UCSD-AML1 (cell line): ENCODE measurements at regions not wholly inside any gene's neighbourhood (a gene's known extent, or its start where the extent isn't known, plus 50 kb on each side); places are given as distances from the start of the nearest gene placed in this dataset.
A peak's percentile ranks its signal among the peaks of the same experiment; 100 is the strongest.
"Not testable (repeated sequence)": the region's sequence is repeated elsewhere in the genome, so short reads cannot be mapped to it uniquely, and the experiment has no call there.

Experiments
- DNase-seq: peaks from one replicate; lab custom pipeline; 2025; ENCODE audit not compliant: unreplicated experiment; lab: John Stamatoyannopoulos, UW

DNA sequence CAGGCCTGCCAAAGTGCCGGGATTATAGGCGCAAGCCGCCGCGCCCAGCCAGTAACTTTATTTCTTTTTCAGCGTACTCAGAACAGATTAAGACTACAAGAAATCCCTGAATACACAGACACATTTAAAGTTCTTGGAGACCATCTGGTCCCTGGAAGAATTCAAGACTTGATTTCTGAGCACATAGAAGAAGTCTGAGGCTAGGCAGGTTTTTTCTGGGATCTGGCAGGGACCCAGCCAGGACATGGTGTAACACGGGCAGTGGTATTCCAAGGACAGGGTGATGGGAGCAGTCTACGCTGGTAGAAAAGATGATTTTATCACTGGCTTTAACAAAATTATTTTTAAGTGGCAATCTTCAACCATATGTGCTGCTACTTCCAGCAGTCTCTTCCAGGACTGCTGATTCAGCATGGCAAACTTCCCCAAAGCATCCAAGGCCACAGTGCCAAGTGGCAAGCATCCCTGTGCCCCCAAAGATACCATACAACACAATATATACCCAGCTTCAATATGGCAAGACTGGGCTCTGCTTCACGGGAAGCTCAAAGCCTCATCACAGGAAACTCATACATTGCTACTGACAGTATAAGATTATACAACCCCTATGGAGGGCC, 105.2 kb upstream of the OR5AK2 start:
- no peak for DNase-seq

DNA sequence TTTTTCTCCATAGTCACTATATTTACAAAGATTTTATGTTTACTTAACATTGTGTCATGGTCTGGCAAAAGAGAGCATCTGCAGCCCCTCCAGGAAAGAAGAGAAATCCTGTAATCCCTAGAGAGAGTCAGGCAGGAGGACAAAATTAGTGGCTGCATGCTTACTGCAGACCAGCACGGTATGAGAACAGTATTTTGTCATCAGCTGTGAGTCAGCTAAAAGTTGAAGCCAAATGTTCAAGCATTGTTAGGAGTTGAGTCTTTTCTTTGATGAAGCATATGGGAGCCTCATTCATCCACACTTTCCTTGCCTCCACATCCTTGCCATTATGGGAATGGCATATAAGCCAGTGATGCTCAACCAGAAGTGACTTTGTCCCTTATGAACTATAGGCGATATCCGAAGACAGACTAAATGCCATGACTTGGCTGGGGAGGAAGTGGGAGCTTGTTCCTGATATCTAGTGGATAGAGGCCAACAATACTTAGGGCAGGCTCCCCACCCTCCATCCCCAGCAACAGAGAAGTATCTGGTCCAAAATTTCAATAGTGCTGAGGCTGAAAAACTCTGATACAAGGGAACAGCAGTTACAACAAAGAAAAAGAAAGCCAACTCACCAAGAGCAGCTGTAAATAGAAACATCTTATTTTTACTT, 112.0 kb upstream of the OR5AK2 start:
- no peak for DNase-seq

DNA sequence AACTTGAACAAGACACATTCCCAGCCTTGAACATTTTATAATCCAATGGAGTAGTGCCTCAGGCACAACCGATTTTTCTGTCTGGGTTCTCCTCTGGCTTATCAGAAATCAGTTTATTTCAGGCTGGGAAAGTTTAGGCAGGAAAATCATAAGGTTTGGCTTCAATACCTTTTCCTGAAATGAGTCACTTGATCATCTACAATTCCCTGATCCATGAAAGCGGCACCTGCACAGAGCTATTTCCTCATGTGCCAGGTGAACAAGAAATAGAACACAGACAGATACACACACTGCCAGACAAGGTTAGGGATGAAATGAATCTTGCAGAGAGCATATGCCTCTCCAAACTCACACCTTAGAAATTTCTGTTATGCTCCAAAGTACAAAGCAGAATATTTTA, 106.7 kb upstream of the OR9G4 start:
- no peak for DNase-seq

DNA sequence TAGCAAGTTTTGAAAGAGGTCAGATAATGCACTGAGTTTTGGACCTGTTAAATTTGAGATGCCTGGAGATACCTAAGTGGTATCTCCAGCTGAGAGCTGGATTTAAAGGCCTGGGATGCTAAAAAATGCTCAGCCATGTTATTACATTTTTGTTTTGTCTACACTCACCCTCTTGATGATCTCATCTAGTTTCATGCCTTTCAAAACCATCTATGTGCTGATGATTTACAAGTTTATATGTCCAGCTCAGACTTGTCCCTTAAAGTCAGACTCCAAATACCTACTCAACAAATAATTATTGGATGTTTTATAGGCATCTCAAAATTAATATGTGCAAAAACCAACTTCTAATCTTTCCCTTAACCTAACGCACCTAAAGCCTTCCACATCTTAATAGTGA, 103.6 kb upstream of the OR9G4 start:
- DNase-seq = no peak

DNA sequence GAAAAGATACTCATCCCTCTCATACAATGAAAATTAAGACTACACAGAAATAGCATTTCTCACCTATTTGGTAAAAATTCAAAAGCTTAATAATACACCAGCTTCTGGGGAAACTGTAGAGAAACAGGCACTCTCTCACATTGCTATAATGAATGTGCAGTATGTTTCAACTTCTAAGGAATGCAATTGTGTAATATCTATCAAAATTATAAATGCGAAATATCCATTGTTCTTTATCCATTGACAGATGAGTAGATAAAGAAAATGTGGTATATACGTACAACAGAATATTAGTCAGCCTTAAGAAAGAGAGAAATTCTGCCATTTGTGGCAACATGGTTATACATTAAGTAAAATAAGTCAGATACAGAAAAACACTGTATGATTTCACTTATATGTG, 101.4 kb upstream of the OR9G4 start:
- no peak for DNase-seq

DNA sequence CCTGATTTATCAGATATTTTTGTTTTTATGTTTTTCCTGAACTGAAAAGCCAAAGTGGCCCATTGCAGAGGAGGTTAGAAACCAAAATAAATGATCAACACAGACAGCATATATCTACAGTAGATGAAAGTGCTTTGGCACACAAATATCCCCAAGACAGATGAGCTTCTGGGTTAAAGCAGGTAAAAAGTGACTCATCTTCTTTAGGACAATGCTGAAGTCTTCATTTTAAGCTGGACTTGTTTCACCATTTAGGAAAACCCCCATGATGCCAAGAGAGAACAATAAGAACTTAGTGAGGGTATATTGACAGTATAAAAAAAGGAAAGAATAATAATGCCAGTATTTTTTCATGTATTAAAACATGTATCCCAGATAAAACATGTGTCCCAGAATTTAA, 100.8 kb upstream of the OR9G4 start:
- DNase-seq = no peak

DNA sequence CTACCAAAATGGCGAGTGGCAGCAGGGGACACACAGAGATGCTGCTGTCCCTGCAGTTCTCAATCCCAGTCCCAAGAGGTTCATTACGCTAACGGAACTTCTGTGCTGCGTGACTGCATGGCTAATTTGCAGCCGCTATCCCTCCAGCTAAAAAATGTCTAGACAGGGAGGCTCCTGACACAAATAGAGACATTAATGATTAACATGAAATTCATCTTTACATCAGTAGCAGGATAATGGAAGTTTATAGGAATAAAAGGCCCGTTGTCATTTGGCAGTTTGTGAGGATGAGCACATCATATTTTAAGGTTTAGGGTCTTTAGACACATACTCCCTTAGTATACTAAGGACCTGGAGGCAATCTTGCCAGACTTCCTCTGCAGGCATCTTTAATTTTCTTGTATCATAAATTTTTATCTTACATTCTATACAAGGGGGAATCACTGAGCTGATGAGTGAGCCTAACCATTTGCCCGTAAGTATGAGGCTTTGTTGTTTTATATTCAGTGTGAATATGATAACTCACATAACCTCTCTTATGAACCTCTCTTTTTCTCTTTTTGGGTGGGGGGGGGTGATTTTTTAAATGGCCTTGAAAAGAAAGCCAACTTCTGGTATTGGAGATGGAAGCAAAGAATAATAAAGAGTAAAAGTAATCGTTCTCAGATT, 99.8 kb upstream of the OR9G4 start:
- no peak for DNase-seq

DNA sequence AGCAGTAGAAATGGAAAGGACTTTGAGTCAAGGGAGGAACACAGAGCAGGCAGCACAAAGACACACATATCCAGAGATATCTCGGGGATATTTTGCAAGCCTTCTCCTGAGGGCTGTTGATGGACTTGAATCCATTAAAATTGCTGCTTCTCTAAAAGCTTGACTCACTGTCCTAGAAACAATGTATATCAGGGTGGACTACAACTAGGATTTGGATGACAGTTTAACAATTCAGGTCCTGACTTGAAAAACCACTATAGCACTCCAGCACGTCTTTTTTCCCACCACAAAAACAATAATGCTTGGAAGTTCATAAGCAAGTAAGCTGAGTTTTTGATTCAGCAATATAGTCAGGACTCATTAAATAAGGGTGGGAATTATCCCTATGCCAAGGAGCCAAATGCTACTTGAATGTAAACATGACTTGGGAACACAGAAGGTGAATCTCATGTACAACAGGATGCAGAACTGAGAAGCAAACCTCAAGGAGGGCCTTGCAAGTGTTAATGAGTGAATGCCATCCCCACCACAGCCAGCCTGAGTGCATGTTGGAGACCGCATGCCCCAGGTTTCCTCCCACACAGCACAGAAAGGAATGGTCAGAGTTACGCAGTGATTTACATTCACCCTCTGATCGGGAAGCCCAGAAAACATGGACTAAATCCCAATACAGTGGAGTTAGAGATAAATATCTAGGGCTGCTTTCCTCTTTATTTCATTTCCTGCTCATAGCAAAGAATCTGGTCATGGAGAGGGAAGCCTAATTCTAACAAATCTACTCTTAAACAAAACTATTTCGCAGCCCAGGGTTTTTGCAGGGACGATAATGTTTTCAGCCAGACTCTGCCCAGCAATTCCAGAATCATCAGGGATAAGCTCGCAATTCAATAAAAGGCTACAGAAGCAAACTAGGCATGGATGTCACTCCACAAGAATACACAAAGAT, 98.4 kb upstream of the OR9G4 start:
- DNase-seq = no peak

DNA sequence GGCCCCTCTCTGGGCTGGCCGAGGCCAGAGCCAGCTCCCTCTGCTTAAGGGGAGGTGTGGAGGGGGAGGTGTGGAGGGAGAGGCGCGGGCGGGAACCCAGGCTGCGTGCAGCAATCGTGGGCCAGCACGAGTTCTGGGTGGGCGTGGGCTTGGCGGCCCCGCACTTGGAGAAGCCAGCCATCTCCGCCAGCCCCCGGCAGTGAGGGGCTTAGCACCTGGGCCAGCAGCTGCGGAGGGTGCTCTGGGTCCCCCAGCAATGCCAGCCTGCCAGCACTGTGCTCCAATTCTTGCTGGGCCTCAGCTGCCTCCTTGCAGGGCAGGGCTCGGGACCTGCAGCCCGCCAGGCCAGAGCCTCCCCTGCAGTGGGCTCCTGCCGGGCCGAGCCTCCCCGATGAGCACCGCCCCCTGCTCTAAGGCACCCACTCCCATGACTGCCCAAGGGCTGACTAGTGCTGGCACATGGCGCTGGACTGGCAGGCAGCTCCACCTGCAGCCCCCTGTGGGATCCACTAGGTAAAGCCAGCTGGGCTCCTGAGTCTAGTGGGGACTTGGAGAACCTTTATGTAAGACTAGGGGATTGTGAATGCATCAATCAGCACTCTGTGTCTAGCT, 96.7 kb upstream of the OR9G4 start:
- no peak for DNase-seq

DNA sequence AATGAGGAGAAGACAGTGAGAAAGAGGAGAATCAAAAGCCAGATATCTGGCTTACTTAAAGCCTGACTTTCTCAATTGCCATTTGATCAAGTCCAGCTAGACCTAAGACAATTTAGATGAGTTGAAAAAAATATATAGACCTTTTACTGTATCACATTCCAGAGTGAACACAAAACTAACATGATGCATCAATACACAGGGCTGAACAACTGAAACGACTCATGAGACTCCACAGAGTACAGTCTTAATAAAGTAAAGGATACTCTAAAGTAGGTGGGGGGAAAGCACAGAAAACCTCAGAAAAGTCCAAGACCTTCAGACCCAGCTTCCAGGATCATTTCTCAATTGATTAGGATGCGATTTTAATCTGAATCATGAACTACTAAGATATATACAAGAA, 95.3 kb upstream of the OR9G4 start:
- no peak for DNase-seq

DNA sequence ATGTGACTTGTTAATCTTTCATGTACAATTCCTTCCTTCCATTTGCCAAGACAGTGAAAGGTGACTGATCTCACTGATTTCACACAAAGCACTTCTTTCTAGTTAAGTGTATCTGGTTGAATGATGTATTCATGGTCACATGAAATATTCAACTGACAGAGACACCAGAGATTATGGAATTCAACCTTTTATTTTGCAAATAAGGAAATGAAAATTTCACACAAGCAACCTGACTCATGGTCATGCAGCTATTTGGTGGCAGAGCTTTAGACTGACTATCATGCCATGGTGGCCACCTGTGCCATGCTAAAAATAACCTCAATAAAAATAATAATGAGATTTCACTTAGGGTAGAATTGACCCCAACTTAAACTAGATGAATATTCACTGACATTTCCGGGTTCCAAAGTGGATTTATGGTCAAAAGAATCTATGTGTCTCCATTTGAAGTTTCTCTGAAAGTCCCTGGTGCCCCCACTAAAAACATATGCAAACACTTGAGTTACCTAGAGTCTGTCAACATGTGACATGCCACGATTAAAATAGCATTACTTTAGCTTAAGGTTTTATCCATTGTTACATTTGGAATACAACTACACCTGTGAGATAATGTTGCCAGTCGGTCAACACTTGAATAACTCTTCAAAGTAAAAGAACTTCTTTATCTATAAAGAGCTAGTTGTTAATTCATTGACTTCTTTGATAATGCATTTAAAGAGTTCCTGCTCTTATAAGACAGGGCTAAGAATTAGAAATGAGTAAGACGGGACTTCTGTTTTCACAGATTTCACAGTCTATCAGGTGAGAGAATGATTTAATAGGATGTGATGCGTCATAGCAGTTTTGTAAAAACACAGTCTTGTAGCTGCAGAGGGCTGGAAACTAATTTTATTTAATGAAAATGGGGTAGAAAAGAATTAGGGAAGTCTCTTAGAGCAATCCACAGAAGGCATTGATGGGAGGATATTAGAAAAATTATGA, 94.6 kb upstream of the OR9G4 start:
- no peak for DNase-seq

DNA sequence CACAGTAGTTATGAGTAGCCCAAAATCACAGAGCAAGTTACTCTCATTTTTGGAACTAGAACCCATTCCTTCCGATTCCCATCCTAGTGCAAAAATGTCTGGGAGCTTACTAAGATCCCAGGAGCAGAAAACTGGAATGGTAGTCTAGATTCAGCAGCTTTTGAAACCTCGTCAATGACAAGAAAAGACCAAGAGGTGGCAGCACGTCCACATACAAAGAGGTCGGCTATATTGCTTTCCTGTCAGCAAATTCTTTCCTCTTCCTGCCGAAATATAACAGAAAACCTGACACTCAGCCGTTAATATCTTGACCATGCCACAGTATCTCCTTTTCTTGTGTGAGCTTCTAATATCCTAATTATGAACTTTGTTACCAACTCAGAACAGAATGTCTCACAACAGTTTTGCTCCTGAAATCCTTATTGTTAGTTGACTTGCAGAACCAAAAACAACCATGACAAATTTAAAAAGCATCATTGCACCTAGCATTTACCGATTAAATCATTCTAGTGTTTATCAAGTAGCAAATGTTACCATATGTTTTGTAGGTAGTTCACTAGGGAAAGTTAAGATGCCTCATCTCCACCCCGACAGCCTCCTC, 92.8 kb upstream of the OR9G4 start:
- DNase-seq = peak; percentile 9

DNA sequence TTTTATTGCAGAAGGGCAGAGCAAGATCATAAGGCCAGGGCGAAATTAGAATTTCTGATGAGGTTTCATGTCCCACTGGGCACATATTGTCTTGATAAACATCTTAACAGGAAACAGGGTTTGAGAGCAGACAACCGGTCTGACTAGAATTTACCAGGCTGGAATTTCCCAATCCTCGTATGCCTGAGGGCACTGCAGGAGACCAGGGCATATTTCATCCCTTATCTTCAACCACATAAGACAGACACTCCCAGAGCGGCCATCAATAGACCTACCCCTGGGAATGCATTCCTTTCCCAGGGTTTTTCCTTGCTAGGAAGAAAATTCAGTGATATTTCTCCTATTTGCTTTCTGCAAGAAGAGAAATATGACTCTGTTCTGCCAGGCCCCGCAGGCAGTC, 78.9 kb upstream of the OR9G4 start:
- not testable (repeated sequence) for DNase-seq

DNA sequence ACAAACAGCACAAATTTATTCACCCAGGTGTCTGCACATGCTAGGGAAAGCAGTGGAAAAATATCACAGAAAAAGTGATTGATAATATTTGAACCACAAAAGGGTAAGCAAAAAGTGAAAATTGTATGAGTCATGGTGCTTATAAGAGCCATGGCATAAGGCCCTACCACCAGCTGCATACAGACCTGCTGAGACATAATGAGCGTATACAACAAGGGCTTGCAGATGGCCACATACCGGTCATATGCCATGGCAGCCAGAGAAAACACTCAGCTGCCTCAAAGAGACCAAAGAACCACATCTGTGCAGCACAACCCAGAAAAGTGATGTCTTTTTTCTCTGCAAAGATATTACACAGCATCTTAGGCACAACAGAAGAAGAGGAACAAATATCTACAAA, 71.4 kb upstream of the OR9G4 start:
- DNase-seq = no peak

DNA sequence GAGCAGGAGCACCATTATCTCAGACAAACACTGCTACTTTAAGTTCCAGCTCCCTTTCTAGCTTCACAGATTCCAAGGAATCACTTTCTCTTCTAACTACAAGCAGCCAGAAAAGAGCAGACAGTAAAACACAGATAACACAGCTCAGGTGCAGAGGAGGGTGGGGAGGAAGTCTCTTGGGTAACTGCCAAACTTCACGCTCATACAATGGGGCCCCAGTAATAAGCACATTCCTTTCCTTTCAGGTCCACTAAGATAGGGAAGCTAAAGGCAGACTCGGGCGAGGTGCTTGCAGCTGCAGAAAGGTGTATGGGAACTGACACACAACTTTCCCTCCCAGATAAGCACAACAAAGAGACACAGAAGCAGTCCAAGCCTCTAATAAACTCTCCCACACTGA, 69.2 kb upstream of the OR9G4 start:
- DNase-seq = no peak

DNA sequence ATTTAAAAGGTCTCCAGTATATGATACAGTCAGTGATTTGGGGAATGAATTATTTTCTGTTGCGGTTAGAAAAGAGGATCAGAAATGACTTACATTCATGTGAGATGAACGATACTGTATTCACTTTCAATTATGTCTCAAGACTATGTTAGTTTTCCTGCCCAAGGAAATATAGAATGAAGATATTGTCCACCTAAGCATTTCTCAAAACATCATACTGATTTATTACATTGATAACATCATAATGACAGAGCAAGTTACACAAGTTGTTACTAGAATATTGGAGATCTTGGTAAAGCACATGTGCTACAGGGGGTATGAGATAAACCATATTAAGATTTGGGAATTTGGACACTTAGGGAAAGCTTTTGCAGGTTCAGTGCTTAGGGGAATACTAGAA, 67.8 kb upstream of the OR9G4 start:
- no peak for DNase-seq

DNA sequence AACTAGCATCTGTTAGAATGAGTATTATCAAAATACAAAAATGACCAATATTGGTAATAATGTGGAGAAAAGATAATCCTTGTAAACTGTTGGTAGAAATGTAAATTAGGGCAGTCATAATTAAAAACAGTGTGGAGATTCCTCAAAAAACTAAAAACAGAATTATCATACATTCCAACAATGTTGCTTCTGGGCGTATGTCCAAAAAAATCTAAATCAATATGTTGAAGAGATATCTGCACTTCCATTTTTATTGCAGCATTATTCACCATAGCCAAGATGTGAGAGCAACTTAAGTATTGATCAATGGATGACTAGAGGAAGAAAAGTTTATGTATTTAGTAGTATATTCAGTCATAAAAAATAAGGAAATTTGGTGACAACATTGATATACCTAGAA, 59.8 kb upstream of the OR9G4 start:
- no peak for DNase-seq

DNA sequence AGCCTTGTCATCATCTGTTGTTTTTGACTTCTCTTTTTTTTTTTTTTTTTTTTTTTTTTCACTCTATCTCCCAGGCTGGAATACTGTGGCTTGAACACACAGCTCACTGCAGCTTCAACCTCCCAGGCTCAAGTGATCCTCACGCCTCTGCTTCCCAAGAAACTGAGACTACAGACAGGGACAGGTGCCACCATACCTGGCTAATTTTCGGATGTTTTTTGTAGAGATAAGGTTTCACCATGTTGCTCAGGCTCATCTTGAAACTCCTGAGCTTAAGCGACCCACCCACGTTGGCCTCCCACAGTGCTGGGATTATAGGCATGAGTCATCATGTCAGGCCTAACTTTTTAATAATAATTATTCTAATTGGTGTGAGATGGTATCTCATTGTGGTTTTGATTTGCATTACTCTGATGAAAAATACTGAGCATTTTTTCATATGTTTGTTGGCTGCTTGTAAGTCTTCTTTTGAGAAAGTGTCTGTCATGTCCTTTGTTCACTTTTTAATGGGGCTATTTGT, 51.3 kb upstream of the OR9G4 start:
- no peak for DNase-seq
